ENCODE measurements at regions not wholly inside any gene's neighbourhood (a gene's known extent, or its start where the extent isn't known, plus 50 kb on each side); places are given as distances from the start of the nearest gene placed in this dataset.

DNA sequence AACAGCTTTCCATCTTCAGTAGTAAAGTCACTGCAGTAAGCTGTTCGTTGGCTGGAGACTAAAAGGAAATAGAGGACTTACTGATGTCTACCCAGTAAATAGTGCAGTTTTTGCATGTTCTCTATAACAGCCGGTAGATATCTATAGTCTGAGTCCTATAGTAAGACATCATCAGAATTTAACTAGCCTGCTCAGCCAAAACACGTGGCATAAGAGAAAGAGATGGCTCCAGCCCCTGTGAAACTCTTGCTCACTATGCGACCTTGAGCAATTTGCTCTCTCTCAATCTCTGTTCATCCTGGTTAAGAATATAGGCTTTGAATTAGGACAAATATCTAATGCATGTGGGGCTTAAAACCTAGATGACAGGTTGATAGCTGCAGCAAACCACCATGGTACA is 201.6 kb upstream of the PAPPA start:
- WGBS = 65% methylated on average over 4 of the region's 4 CpGs
- intact Hi-C loops (cut with DNase I) = no loop called here
- DNase-seq (ENCODE audit: low spot score) = no peak

DNA sequence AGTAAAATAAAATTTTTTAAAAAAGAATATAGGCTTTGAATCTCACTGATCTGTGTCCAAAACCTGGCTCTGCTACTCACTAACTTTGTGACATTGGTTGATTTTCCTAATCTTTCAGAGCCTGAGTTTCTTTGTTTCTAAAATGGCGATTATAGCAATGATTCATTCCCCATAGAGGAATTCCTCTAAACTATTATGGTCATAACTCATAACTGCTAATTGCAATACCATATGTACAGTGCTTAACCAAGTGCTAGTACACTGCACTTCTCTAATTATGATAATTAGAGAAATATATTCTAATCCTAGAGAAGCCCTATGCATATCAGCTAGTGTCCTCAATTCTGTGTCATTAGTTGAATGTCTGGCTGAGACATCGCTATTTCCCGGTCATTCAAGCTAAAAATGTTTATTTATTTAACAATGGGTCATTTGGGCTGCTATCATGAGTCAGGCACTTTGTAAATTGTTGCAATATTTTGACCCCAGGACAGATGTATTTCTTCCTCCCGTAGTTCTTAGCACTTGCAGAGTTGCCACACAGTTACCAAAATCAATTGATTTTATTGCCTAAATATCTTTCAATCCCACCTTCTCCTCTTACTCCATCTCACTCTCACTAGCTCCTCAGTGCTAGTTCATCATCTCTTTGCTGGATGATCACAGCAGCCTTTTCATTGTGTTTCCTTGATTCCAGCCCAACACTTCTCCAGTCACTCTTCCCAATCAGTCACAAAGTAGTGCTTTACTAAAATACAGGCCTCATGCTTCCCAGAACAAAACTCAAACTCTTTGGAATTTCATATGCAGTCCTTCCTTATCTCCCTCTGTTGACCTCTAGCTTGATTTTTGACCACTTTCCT is 200.9 kb upstream of the PAPPA start:
- H3K4me3 ChIP-seq = no peak overlapping the region
- H3K27ac ChIP-seq = no peak overlapping the region
- H3K27me3 ChIP-seq (replicated peaks; ENCODE audit: insufficient read depth) = no peaks in the 10 kb centered on the region
- no peaks in the 10 kb centered on the region for H3K9me3 ChIP-seq
- H3K4me1 ChIP-seq (replicated peaks) = no peaks in the 10 kb centered on the region
- no peaks in the 10 kb centered on the region for H3K36me3 ChIP-seq
- no peak for TF ChIP-seq POLR2AphosphoS5 (IDR thresholded peaks at IDR 0.05)
- TF ChIP-seq, protein P1, sequence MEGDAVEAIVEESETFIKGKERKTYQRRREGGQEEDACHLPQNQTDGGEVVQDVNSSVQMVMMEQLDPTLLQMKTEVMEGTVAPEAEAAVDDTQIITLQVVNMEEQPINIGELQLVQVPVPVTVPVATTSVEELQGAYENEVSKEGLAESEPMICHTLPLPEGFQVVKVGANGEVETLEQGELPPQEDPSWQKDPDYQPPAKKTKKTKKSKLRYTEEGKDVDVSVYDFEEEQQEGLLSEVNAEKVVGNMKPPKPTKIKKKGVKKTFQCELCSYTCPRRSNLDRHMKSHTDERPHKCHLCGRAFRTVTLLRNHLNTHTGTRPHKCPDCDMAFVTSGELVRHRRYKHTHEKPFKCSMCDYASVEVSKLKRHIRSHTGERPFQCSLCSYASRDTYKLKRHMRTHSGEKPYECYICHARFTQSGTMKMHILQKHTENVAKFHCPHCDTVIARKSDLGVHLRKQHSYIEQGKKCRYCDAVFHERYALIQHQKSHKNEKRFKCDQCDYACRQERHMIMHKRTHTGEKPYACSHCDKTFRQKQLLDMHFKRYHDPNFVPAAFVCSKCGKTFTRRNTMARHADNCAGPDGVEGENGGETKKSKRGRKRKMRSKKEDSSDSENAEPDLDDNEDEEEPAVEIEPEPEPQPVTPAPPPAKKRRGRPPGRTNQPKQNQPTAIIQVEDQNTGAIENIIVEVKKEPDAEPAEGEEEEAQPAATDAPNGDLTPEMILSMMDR (IDR thresholded peaks at IDR 0.05) = no peak
- TF ChIP-seq POLR2A (IDR thresholded peaks at IDR 0.05) = no peak
- no peak for DNase-seq (ENCODE audit: low spot score)
- intact Hi-C loops (cut with DNase I) = no loop called here
- 73% methylated on average over 4 of the region's 4 CpGs for WGBS

More for the DNA sequence above, 201.6 kb upstream of the PAPPA start:
- no peak for TF ChIP-seq POLR2AphosphoS5 (IDR thresholded peaks at IDR 0.05)
- TF ChIP-seq POLR2A (IDR thresholded peaks at IDR 0.05) = no peak
- no peak overlapping the region for H3K4me3 ChIP-seq
- no peaks in the 10 kb centered on the region for H3K4me1 ChIP-seq (replicated peaks)
- H3K36me3 ChIP-seq = no peaks in the 10 kb centered on the region
- no peaks in the 10 kb centered on the region for H3K9me3 ChIP-seq
- H3K27ac ChIP-seq = no peak overlapping the region
- no peaks in the 10 kb centered on the region for H3K27me3 ChIP-seq (replicated peaks; ENCODE audit: insufficient read depth)

- no peaks in the 10 kb centered on the region for H3K27me3 ChIP-seq (replicated peaks; ENCODE audit: insufficient read depth)
- H3K36me3 ChIP-seq = no peaks in the 10 kb centered on the region
- H3K4me3 ChIP-seq = no peak overlapping the region
- no peaks in the 10 kb centered on the region for H3K9me3 ChIP-seq
- H3K4me1 ChIP-seq (replicated peaks) = no peaks in the 10 kb centered on the region
- intact Hi-C loops (cut with DNase I) = no loop called here
- no peak overlapping the region for H3K27ac ChIP-seq
- DNase-seq (ENCODE audit: low spot score) = no peak
- TF ChIP-seq, protein P1 (IDR thresholded peaks at IDR 0.05) = no peak
- no peak for TF ChIP-seq POLR2AphosphoS5 (IDR thresholded peaks at IDR 0.05)
- TF ChIP-seq POLR2A (IDR thresholded peaks at IDR 0.05) = no peak
- WGBS = 71% methylated on average over 3 of the region's 3 CpGs
These were observed 197.2 kb upstream of the PAPPA start for GRCh38 chr9:115956371-115956770.

DNA sequence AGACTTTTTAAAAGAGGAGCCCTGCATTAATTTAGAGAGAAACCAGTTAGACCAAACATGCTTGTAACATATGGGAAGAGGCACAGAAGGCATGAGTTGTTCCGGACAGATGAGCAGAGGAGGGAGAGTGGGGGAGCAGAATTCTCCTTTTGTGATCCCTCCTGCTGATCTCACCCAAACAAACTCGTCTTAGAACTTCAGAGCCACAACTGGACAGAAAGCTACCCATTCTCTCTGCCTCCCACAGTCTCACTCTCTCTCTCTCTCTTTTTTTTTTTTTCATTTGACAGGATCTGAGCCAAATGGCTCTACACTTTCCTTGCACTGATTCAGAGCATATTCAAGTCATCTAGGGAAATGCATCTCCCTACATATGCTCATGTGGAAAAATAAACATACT is 196.0 kb upstream of the PAPPA start:
- Histone ChIP-seq H3K36me3 (no peaks in the 10 kb centered on the region), H3K27ac (no peak overlapping the region), H3K4me1 (replicated peaks) (no peaks in the 10 kb centered on the region), H3K9me3 (no peaks in the 10 kb centered on the region), H3K4me3 (no peak overlapping the region), H3K27me3 (replicated peaks; ENCODE audit: insufficient read depth) (no peaks in the 10 kb centered on the region)
- intact Hi-C loops (cut with DNase I) = no loop called here
- 38% methylated on average over 2 of the region's 2 CpGs for WGBS
- DNase-seq (ENCODE audit: low spot score) = no peak
- TF ChIP-seq POLR2A (IDR thresholded peaks at IDR 0.05) = no peak
- TF ChIP-seq, protein P1 (IDR thresholded peaks at IDR 0.05) = no peak
- TF ChIP-seq POLR2AphosphoS5 (IDR thresholded peaks at IDR 0.05) = no peak

DNA sequence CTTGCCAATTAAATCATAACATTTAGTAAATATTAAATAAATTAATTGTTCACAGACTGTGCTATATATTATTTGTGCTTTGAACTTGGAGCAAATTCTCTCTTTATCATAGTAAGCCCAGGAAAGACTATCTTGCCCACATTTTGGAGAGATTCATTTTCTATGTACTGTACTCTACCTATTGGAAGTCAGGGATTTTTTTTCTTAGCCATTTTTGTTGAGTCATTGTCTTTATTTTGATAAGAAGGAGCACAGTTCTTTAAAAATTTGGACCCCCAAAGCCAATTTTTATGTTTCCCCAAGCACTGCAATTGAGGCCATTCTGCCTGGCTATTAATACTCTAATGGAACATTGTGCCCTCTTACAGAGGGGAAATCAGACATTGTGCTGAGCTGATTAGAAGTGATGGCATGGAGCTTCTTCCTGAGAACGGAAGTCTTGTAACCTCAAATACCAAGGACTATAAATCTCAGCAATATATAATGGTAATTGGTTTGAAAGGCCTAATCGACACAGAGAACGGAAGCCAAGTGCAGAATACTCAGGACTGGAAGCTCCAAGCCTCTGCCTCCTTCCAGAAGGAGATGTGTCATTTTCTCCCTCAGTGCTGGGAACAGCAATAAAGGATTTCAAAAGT is 188.8 kb upstream of the PAPPA start:
- intact Hi-C loops (cut with DNase I) = no loop called here
- Histone ChIP-seq H3K27me3 (replicated peaks; ENCODE audit: insufficient read depth) (no peaks in the 10 kb centered on the region), H3K36me3 (no peaks in the 10 kb centered on the region), H3K27ac (no peak overlapping the region), H3K4me3 (no peak overlapping the region), H3K9me3 (no peaks in the 10 kb centered on the region), H3K4me1 (replicated peaks) (no peaks in the 10 kb centered on the region)
- DNase-seq (ENCODE audit: low spot score) = no peak
- TF ChIP-seq POLR2AphosphoS5 (IDR thresholded peaks at IDR 0.05) = no peak
- TF ChIP-seq, protein P1 (IDR thresholded peaks at IDR 0.05) = no peak
- 75% methylated on average over 3 of the region's 3 CpGs for whole genome bisulfite sequencing

Data from prostate gland (tissue), 2 donors.